ENCODE measurements at regions not wholly inside any gene's neighbourhood (a gene's known extent, or its start where the extent isn't known, plus 50 kb on each side); places are given as distances from the start of the nearest gene placed in this dataset.
"Not testable (repeated sequence)": the region's sequence is repeated elsewhere in the genome, so short reads cannot be mapped to it uniquely, and the experiment has no call there.

DNA sequence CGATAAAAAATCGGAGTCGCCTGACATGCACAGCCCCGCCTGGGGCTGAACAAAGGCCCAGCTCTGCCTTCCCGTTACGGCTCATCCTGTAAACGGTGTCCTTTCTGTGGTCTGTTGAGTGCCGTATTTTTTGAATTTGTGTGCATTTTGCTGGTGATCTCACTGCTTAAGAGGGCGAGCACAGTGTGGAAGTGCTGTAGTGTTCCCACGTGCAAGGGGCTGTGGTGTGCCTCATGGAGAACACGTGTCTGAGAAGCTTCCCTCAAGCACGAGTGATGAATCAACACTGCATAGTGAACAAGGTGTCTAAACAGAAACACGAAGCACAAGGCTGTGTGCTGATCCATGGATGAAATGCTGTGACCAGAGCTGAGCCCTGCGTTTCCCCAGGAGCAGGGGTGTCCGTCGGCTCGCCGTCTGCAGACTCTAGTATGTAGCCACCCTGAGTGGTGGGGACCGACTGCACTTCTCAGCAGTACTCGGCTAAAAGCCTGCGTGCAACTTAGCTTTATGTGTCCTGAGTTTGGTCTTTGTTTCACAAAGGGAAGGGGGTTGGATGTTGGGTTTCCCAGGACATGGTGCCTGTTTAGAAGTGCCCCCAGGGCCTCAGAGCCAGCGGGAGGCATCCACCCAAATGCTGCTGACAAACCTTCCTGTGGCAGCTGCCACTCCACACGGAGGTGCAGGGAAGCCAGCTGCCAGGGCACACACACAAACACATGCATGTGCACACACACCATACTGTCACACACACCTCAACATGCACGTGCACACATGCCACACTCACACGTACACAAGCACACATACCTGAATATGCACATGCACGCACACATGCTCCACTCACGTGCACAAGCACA lies 77.2 kb upstream of the IRX4 start:
- Histone ChIP-seq H3K27me3 (no peaks in the 10 kb centered on the region), H3K4me1 (peaks cover 4% of the 10 kb centered on the region), H3K36me3 (peaks cover 10% of the 10 kb centered on the region), H3K27ac (no peak overlapping the region), H3K4me3 (no peak overlapping the region), H3K9me3 (no peaks in the 10 kb centered on the region)
- no peak for TF ChIP-seq POLR2A (IDR thresholded peaks at IDR 0.05)
- TF ChIP-seq POLR2AphosphoS5 (IDR thresholded peaks at IDR 0.05): no peak
- TF ChIP-seq EP300 (IDR thresholded peaks at IDR 0.05): no peak
- TF ChIP-seq, protein P1, sequence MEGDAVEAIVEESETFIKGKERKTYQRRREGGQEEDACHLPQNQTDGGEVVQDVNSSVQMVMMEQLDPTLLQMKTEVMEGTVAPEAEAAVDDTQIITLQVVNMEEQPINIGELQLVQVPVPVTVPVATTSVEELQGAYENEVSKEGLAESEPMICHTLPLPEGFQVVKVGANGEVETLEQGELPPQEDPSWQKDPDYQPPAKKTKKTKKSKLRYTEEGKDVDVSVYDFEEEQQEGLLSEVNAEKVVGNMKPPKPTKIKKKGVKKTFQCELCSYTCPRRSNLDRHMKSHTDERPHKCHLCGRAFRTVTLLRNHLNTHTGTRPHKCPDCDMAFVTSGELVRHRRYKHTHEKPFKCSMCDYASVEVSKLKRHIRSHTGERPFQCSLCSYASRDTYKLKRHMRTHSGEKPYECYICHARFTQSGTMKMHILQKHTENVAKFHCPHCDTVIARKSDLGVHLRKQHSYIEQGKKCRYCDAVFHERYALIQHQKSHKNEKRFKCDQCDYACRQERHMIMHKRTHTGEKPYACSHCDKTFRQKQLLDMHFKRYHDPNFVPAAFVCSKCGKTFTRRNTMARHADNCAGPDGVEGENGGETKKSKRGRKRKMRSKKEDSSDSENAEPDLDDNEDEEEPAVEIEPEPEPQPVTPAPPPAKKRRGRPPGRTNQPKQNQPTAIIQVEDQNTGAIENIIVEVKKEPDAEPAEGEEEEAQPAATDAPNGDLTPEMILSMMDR (IDR thresholded peaks at IDR 0.05): no peak
- 78% methylated on average over 27 of the region's 27 CpGs for WGBS
- DNase-seq (ENCODE audit: low spot score in 2 of 2): no peak

DNA sequence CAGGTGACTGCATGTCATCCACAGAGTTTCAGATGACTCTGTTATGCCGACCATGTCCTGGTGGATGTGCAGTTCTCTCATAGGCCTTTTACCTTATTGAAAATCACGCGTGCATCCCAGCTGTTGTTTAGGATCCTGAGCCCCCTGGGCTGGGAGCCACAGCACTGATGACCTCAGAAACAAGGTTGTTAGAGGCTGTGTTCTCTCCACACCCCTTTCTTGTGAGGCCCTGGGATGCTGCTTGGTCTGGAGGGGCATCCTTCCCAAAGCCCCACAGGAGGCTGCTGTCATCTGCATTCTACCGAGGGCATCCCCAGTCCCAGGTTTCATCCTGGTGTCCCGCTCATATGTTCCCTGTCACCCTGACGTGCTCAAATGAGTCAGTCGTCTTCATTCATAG lies 76.5 kb upstream of the IRX4 start:
- no peak for DNase-seq (ENCODE audit: low spot score in 2 of 2)
- Histone ChIP-seq H3K9me3 (no peaks in the 10 kb centered on the region), H3K4me3 (no peak overlapping the region), H3K27me3 (no peaks in the 10 kb centered on the region), H3K27ac (no peak overlapping the region), H3K36me3 (peaks cover 10% of the 10 kb centered on the region), H3K4me1 (peaks cover 4% of the 10 kb centered on the region)
- WGBS: 73% methylated on average over 7 of the region's 7 CpGs
- TF ChIP-seq, protein P1 (IDR thresholded peaks at IDR 0.05): no peak
- no peak for TF ChIP-seq POLR2A (IDR thresholded peaks at IDR 0.05)
- TF ChIP-seq EP300 (IDR thresholded peaks at IDR 0.05): no peak
- no peak for TF ChIP-seq POLR2AphosphoS5 (IDR thresholded peaks at IDR 0.05)

DNA sequence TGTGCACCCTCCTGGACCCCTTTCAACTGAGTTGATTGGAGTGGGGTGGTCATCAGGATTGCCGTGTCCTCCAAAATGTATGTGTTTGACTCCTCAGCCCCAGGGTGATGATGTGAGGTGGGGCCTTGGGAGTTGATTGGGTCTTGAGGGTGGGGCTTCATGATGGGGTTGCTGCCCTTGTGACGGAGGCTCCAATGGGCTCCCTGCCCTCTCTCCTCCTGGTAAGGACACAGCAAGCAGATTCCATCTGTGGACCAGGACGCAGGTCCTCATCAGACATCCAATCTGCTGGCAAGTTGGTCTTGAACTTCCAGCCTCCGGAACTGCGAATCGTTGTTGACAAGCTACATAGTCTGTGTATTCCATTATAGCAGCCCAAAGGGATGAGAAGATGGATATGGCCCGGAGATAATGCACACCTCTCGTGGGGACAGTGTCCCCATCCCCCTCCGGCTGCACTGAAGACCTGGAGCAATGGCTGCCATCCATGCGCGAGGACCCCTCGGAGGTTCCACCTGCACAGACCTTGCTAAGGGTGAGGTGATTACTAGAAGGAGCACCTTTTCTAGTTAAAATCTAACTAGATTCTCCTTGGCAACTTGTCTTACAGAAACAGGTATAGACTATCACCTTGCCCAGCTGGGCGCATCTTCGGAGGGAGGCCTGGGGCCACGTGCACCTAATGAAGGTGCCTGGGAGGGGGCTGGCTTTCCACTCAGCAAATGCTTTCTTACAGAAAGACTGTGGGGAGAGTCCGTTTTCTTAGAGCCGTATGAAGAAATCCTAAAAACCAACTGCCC lies 75.7 kb upstream of the IRX4 start:
- WGBS: 93% methylated on average over 13 of the region's 17 CpGs
- Histone ChIP-seq H3K4me1 (peaks cover 4% of the 10 kb centered on the region), H3K4me3 (no peak overlapping the region), H3K27ac (no peak overlapping the region), H3K36me3 (peaks cover 10% of the 10 kb centered on the region), H3K27me3 (no peaks in the 10 kb centered on the region), H3K9me3 (no peaks in the 10 kb centered on the region)
- DNase-seq (ENCODE audit: low spot score in 2 of 2): no peak
- TF ChIP-seq, protein P1 (IDR thresholded peaks at IDR 0.05): no peak
- TF ChIP-seq POLR2AphosphoS5 (IDR thresholded peaks at IDR 0.05) (no peak), EP300 (IDR thresholded peaks at IDR 0.05) (no peak), POLR2A (IDR thresholded peaks at IDR 0.05) (no peak)

DNA sequence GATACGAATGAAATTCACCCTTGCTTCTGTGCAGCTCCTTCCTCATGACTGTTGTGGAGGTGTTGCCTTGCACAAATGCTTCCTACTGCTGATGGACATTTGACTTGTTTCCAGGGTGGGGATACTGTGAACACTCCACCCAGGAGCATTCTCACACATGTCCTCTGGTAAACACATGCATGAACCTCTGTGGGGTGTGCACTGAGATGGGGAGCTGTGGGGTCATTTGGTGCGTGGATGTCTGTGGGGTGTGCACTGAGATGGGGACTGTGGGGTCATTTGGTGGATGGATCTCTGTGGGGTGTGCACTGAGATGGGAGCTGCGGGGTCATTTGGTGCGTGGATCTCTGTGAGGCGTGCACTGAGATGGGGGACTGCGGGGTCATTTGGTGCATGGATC lies 72.9 kb upstream of the IRX4 start:
- no peak overlapping the region for H3K4me3 ChIP-seq
- H3K27ac ChIP-seq: no peak overlapping the region
- H3K27me3 ChIP-seq: no peaks in the 10 kb centered on the region
- H3K36me3 ChIP-seq: peaks cover 10% of the 10 kb centered on the region
- TF ChIP-seq EP300 (IDR thresholded peaks at IDR 0.05): no peak
- TF ChIP-seq POLR2A (IDR thresholded peaks at IDR 0.05): no peak
- TF ChIP-seq, protein P1 (IDR thresholded peaks at IDR 0.05): no peak
- no peak for TF ChIP-seq POLR2AphosphoS5 (IDR thresholded peaks at IDR 0.05)
- H3K9me3 ChIP-seq: no peaks in the 10 kb centered on the region
- 92% methylated on average over 6 of the region's 6 CpGs for WGBS
- no peak for DNase-seq (ENCODE audit: low spot score in 2 of 2)
- H3K4me1 ChIP-seq: no peaks in the 10 kb centered on the region

DNA sequence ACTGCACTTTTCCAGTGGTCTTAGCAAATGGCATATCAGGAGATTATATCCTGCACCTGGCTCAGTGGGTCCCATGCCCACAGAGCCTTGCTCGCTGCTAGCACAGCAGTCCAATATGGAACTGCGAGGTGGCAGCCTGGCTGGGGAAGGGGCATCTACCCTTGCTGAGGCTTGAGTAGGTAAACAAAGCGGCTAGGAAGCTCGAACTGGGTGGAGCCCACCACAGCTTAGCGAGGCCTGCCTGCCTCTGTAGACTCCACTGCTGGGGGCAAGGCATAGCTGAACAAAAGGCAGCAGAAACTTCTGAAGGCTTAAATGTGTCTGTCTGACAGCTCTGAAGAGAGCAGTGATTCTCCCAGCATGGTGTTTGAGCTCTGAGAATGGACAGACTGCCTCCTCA lies 71.0 kb upstream of the IRX4 start:
- 83% methylated on average over 3 of the region's 5 CpGs for whole genome bisulfite sequencing
- not testable (repeated sequence) for H3K4me1 ChIP-seq; DNase-seq (ENCODE audit: low spot score in 2 of 2)

More for the DNA sequence above, 71.0 kb upstream of the IRX4 start:
- H3K4me3 ChIP-seq, H3K27me3 ChIP-seq, H3K9me3 ChIP-seq, H3K27ac ChIP-seq, H3K36me3 ChIP-seq: not testable (repeated sequence)

All from suprapubic skin (tissue), 4 donors.